Astrocyte of the spinal cord (primary cell): ENCODE measurements at regions not wholly inside any gene's neighbourhood (a gene's known extent, or its start where the extent isn't known, plus 50 kb on each side); places are given as distances from the start of the nearest gene placed in this dataset.

Source experiments
- DNase-seq: peaks from one replicate; pipeline ENCODE4 v3.0.0; 2011; ENCODE audit warnings: low read depth, low spot score
- H3K4me3 ChIP-seq: 2 replicates; pipeline ENCODE4 v1.5.1; 2011; ENCODE audit warnings: low read depth, mild to moderate bottlenecking, low read length, moderate library complexity
- CTCF ChIP-seq: IDR thresholded peaks from 2 replicates; pipeline ENCODE4 v1.5.1; 2012; ENCODE audit warnings: low read depth, mild to moderate bottlenecking, low read length, inconsistent platforms
- in situ Hi-C: cut with HindIII; loops from 2 replicates; pipeline ENCODE4 v1.10.0; 2017; ENCODE audit warnings: low sequenced_read_pairs

- no peak for TF ChIP-seq CTCF
- H3K4me3 ChIP-seq = no peak overlapping the region
- in situ Hi-C loops = no loop called here
- DNase-seq = no peak
These were observed 142.8 kb downstream of the GJA1 start for GRCh38 chr6:121578216-121578615.

- in situ Hi-C loops = no loop called here
- TF ChIP-seq CTCF = no peak
- H3K4me3 ChIP-seq = no peak overlapping the region
- no peak for DNase-seq
These were observed 144.0 kb downstream of the GJA1 start for GRCh38 chr6:121579478-121579877.

GRCh38 chr6:121581327-121581726 is 145.9 kb downstream of the GJA1 start:
- in situ Hi-C loops = no loop called here
- no peak overlapping the region for H3K4me3 ChIP-seq
- no peak for TF ChIP-seq CTCF
- DNase-seq = no peak

GRCh38 chr6:121582262-121582661 is 146.8 kb downstream of the GJA1 start:
- H3K4me3 ChIP-seq = no peak overlapping the region

GRCh38 chr6:121584586-121585369 is 149.3 kb downstream of the GJA1 start:
- TF ChIP-seq CTCF = no peak
- in situ Hi-C loops = no loop called here
- no peak overlapping the region for H3K4me3 ChIP-seq
- peak; percentile 70 for DNase-seq

More at GRCh38 chr6:121582262-121582661, 146.8 kb downstream of the GJA1 start:
- no peak for TF ChIP-seq CTCF
- no peak for DNase-seq
- in situ Hi-C loops = no loop called here

- in situ Hi-C loops = no loop called here
- DNase-seq = no peak
- no peak overlapping the region for H3K4me3 ChIP-seq
- no peak for TF ChIP-seq CTCF
These were observed 155.0 kb downstream of the GJA1 start for GRCh38 chr6:121590438-121590837.
